Left colon (tissue), 2 donors: ENCODE measurements at regions not wholly inside any gene's neighbourhood (a gene's known extent, or its start where the extent isn't known, plus 50 kb on each side); places are given as distances from the start of the nearest gene placed in this dataset.

Source experiments
- ATAC-seq: fragments of 200-7000 bp; cut with Tn5 transposase; one replicate; pipeline ENCODE4 v1.9.1; 2020; ENCODE audit warnings: mild to moderate bottlenecking, moderate library complexity
- DNase-seq, 2 donors: peaks; one replicate each; pipeline ENCODE4 v3.0.0-alpha.2; 2020
- intact Hi-C, 2 donors: fragments of 100-400 bp; cut with DNase I in 1 of 2; cut with micrococcal nuclease in 1 of 2; formaldehyde crosslinking; loops; one replicate each; pipeline versions ENCODE4 v1.11.2 to v1.14.0; 2022; cut with DNase I, micrococcal nuclease
- donor health status: DM: no; HTN: no; CAD: no.
- donor health status: DM: yes; HTN: yes; CAD: no.

DNA sequence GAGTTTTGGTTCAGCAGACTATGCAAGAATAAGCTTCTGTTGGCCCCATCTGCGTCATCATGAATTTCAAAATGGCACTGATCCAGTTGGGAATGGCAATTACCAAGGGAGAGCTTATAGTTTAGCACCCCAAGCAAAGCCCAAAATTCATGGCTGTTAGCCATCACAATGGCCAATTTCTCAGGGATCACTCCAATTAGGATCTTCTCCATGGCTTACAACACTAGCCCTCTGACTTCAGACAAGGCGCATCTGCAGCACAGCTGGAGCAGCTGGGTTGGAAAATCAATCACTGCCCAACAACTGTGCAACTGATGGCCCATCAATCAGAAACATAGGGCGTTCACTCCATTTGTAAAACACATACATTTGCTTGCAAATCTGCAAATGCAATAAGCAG lies 273.6 kb downstream of the SRBD1 start:
- ATAC-seq (no peak), DNase-seq (no peak)
- intact Hi-C loops, result no loop called here

DNA sequence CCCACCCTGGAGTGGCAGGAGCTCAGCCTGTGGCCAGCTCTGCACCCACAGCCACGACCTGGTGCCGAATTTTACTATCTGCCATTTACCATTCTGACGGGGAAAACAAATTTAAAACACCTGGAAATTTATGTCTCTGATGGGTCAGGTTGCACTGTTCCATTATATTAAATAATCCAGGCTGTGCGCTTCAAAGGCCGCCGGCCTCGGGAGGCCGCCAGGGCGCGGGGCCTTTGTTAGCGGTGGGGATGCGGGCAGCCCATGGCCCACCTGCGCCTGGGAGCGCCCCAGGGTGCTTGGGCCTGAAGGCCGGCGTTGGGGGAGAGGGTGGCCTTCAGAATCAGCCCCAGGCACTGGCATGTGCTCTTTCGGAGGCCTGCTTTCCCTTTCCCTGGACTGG lies 276.9 kb downstream of the SRBD1 start:
- DNase-seq (no peak), ATAC-seq (no peak)
- intact Hi-C loops, result no loop called here

DNA sequence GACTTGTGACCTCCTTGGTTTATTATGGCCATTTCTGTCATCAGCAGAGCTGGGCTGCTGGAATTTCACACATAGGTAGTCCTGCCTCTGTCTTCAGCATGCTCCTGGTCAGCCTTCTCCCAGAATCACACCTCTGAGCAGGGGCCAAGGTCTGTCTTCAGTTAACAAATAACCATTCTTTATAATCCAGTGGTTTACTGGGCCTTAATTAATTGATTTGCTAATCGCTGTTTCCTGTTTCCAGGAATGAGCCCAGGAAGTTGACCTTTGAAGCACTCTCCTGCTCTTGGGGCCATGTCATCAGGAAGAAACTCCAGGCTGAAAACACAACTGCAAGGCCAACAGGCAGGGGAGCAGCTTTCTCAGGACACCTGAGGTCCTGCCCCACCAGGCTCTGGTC lies 278.5 kb downstream of the SRBD1 start:
- ATAC-seq (no peak), DNase-seq (no peak)
- intact Hi-C loops, result no loop called here

DNA sequence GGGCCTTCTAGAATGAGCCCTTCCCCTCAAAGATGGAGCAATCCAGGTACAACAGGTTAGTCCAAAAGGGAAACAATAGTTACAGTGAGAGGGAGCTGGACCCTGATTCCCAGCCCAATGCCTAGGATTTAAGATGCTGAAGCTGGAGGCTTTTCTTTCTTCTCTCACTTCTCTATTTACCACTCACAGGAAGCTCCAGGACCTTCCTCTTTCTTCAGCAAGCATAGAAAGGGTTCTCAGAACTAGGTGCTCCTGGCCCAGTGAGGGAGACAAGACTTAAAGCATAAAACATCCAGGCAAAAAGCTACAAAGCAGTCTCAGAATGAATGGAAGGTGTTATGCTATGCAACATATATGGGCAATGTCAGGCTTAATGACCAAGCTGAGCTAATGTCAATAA lies 279.0 kb downstream of the SRBD1 start:
- intact Hi-C loops, result no loop called here
- no peak for DNase-seq
- ATAC-seq, result no peak

DNA sequence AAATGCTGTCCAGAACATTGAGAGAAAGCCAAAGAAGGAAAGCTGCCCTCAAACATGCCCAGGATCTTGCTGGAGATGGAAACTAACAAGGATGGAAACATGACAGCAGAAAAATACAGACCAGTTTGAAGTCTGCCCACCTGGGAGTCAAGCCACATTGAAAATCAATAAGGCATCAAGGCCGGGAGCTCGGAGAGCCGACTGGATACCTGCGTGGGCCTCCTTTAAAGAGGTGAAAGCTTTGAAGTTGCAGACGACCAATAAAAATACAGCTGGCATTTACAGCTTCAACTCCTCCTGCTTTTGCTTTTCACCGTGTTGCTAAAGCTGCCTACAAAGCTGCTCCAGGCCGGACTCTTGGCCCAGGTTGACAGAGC lies 279.7 kb downstream of the SRBD1 start:
- ATAC-seq (no peak), DNase-seq (no peak)
- intact Hi-C loops, result no loop called here

DNA sequence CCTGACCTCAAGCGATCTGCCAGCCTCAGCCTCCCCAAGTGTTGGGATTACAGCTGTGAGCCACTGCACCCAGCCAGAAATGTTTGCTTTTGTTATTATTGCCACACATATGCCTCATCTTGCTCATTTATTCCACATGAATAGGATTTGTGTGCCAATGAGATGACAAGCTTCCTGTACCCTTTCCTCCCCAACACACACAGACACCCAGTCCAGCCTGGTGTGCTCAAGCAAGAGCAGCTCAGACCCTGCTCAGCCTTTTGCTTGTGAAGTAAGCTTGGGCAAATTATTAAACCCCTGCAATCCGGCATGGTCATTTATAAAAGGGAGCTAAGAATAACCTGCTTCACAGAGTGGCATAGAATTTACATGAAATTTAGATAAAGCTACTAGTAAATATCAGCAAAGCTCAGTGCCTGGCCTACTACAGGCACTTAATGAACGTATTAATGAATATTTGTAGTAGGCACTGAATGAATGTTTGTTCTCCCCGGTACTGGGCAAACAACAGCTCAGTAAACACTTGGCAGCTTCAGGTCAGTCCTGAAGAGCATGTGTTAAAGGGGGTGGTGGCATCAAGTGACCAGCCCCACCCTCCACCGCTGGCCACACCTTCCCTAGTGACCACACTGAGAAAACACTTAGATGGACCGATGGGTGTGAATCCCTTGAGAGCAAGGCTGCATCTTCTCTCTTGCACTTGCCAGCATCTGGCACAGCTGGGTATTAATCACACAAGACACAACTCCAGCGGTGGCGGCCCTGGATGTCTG lies 280.2 kb downstream of the SRBD1 start:
- DNase-seq (no peak), ATAC-seq (peak; percentile 43)
- intact Hi-C loops, result no loop called here

DNA sequence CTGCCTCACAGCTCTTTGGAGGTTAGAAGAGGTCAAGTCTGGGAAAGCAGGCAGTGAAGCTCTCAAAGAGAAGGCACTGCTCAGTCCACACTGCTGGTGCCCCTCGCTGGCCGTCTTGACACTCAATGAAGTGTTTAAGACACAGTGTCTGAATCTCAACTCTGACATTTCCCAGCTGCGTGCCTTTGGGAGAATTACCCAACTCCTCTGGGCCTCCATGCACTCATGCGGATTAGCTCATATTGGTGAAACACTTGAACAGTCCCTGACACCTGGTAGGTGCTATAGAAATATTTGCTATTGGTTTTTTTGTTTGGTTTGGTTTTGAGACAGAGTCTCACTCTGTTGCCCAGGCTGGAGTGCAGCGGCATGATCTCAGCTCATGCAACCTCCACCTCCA lies 281.0 kb downstream of the SRBD1 start:
- intact Hi-C loops, result no loop called here
- DNase-seq, result no peak
- ATAC-seq, result no peak

DNA sequence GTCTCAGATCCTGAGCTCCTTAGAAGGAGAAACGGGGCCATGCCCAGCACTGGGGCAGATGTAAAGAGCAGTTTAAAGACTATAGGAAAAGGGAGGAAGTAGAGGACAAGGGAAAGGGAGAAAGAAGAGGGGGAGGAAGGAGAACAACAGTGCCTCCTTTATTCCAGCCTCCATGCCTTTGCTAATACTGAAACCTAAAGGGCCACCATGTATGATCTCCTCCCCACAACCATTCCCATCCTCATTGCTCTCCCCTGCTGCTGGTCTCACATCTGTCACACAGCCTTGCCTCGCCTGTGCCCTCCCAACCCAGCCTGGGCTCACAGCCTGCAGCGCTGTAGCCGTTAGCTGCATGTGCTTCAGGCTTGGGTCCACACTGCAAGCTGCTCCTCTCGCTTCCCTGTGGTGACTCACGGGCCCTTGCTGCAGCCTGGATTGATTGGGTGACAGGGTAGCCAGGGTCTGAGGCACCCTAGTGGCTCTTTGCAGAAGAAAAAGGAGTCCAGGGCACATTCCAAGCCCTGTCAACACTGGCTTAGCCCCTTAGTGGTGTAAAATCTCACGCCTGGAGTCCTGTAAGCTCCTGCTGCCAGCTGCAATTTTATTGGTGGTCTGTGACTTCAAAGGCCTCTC lies 281.9 kb downstream of the SRBD1 start:
- DNase-seq (no peak), ATAC-seq (no peak)
- intact Hi-C loops, result no loop called here

DNA sequence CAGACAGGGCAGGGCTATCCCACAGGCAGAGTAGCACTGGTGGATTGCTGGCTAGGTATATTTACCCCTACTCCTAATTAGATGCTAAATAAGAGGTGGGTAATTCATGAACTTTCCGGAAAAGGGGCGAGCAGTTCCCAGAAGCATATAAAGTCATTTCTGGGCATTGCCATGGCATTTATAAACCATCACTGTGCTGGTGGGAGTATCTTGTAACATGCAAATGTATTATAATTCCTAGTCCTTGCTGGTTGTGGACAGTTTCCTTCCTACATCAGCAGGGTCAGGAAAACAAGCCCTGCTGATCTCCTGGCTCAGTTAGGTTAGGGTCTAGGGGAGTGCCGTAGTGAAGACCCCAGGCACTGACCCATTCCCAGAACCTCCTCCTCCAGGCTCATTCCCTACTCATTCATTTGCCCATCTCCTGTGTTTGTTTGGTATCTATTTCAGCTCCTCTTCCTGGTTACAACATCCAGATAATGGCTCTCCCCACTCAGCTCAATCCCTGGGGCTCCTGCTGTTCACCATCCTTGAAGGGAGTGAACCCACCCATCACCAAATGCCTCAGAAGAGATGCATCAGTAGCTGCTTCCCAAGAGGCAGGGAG lies 282.7 kb downstream of the SRBD1 start:
- intact Hi-C loops, result no loop called here
- ATAC-seq, result no peak
- no peak for DNase-seq

DNA sequence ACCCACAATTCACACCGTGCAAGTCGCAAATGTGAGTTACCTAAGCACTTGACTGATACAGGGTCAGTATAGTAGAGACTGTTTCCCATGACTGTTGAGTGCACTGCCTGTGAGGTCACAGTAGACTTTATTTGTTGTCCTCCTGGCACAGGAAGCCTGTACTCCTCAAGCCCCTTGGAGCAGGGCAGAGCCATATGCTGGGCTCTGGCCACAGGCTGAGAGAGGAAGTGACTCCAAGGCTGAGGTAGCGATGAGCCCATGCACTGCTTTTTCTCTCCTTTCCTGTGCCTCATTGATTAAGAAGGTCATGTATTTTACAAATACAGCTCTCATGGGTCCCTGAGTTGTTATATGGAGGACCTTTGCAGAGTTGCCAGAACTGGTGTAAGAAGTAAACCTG lies 287.7 kb downstream of the SRBD1 start:
- no peak for ATAC-seq

DNA sequence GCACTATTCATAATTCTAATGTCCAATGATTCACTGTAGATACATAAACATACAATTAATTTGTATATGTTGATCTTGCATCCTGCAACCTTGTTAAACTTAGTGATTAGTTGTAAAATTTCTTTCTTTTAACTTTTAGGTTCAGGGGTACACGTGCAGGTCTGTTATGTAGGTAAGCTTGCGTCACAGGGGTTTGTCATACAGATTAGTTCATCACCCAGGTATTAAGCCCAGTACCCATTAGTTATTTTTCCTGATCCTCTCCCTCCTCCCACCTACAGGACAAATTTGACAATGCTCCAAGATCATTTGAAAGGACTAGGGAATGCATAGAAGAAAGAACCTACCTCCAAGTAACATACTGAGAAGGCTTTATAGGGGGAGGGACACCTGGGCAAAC lies 290.1 kb downstream of the SRBD1 start:
- intact Hi-C loops, result no loop called here
- no peak for ATAC-seq
- no peak for DNase-seq

More for the DNA sequence above, 287.7 kb downstream of the SRBD1 start:
- DNase-seq, result no peak
- intact Hi-C loops, result no loop called here

DNA sequence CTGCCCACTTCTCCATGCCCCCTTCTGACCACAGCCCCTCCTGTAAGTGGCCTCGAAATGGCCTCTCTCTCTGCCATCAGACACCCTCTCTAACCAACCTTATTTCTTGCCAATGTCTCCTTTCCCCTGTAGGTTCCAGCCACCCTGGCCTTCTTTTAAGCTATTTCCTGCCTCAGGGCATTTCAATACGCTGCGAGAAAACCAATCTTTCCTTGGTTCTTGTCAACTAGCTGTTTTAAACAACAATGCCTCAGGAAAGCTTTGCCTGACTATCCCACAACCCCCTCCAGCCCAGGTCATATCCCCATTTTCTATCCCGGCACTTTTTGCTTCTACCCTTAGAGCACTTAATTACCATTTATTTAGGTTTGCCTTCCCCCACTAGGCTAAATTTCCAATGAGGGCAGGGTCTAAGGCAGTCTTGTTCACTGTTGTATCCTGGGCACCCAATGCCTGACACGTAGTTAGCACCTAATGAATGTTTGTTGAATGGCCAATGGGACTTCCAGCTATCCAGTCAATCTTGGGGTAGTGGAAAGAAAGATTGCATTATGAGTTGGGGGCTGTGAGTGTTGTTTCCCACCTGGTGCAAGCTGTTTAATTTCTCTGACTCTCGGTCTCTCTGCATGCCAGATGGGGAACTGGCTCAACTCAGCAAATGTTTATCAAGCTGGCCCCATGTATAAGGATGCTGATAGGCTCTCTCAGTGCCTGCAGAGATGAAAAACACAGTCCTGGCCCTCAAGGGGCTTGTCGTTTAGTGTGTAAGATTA lies 291.2 kb downstream of the SRBD1 start:
- no peak for ATAC-seq
- intact Hi-C loops, result no loop called here
- DNase-seq, result no peak

DNA sequence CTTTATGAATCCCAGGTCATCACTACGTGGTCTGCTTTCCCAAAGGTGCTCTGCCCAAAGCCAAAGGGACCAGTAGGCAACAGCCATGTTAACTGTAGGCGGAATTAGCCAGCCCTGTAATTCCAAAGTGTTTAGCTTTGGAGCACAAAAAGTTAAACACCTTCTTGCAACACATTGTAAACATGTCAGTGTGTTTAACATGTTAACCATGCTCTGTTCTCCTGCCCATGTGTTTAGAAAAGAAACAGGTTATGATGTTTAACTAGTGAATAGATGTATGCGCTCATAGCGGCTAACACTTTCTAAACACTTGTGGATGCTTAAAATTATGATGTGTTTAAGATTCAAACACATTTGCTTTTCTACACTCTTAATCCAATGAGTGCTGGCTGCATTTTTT lies 292.4 kb downstream of the SRBD1 start:
- DNase-seq (no peak), ATAC-seq (no peak)
- intact Hi-C loops, result no loop called here

DNA sequence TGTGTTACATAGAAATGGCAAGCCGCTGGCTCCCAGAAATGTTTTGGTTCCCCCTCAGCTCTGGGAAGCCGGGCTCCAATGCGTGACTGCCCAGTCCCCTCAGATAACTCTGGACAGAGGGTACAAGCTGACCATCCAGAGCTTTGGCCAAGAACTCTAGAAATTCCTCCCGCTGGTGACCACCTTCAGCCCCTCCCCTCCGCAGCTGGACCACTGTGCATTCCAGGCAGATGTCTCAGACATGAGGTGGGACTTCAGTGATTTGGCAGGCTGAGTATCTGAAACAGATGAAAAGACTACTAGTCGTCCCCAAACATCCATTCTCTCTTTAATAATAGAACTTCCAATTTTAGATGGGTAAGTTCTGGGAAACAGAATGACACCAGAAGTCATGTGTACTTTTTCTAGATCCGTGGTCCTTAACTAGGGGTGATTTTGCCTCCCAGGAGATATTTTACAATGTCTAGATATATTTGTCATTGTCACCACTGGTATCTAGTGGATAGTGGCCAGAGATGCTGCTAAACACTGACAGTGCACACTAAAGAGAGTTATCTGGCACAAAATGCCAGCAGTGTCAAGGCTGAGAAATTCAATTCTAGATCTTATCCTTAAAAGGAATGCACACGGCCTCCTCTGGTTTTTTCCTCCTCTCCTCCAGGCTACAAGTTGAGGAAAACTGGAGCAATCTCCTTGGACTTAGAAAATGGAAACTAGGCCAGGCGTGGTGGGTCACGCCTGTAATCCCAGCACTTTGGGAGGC lies 294.3 kb downstream of the SRBD1 start:
- no peak for ATAC-seq
- no peak for DNase-seq
- intact Hi-C loops, result no loop called here

DNA sequence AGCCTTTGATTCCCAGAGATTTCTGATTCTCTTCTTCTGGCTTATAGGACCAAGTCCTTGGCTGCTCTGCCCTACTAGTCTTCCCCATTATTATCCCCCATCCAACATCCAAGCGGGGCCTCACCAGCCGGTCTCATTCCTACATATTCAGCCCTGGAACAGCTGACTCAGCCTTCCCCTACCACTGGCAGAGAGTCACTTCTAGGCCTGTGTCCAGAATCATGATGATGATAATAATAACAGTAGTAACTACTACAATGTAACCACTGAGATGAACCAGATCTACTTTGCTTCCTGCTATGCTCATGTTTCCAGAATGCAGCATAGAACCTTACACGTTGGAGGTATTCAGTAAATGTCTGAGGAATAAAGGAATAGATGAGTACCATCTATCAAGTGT lies 295.2 kb downstream of the SRBD1 start:
- intact Hi-C loops, result no loop called here
- no peak for ATAC-seq
- DNase-seq, result no peak

DNA sequence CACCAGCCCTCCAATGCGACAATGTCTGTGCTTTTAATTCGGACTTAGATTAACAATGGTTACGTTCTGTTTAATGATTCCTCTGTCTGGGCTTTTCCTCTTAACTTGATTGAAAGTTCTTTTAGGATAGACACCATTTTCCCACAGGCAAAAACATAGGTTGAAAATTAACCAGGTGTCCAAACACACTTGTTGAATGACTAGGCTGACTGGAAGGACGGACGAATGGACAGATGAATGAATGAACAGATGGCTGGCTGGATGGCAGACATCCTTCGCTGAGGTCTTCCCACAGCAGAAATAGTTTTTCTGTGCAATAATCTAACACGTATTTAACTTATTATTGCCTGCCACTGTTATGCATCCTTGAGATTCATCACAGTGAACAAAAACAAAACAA lies 298.8 kb downstream of the SRBD1 start:
- DNase-seq, result no peak
- intact Hi-C loops, result no loop called here
- no peak for ATAC-seq

DNA sequence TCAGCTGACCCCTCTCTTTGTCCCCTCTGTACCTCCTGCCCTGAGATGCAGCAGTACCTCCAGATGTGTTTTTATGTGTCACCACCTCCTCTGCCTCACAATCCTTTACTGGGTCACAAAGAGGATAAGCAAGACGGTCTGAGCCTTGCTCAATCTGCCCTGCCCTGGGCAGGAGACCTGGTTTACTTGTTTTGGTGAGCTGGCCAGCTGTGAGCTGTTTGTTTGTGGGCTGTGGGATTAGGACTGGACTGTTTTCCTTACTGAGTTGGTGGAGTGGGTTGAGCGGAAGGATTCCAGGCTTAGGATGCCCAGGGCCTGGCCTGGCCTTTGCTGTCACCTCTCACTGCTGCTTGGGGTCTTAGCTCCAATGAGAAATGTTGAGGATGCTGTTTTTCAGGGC lies 299.5 kb downstream of the SRBD1 start:
- DNase-seq, result no peak
- intact Hi-C loops, result no loop called here
- ATAC-seq, result no peak

DNA sequence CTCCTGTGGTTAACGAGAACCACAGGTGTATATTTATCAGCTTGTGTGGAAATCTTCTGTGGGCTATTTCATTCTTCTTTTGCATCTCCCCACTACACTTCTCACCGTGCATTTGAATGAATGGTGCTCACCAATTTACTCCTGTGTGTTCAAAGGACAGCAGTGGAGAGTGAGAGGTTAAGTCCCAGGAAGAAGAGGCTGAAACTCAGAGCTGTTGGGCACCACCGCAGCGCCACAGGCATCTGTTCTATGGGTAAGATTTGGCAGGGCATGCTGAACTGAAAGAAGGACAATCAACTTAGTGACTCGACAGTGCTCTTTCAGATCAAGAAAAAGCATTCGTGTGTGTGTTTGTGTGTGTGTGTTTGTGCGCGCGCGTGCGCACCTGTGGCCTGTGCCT lies 297.9 kb upstream of the SIX2 start:
- intact Hi-C loops, result no loop called here
- ATAC-seq (no peak), DNase-seq (no peak)

DNA sequence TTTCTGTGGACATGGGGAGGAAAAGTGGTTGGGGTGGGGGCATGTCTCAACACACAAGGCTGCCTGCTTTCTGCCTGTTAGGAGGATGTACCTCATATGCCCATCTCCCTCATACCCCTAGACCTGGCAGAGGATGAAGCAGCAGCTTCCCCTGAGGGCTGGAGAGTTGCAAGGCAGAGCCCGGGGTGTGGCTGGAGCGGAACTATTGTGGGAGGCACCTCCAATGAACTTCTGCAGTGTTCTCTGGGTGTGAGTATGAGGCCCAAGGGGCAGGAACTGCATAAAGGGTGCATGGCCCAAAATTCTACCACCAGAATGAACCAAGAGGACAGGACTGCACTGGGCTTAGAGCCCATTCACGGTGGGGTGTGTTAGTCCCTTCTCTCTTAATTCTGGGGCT lies 296.3 kb upstream of the SIX2 start:
- DNase-seq (no peak), ATAC-seq (no peak)
- intact Hi-C loops, result no loop called here
